ENCODE measurements at regions not wholly inside any gene's neighbourhood (a gene's known extent, or its start where the extent isn't known, plus 50 kb on each side); places are given as distances from the start of the nearest gene placed in this dataset.

DNA sequence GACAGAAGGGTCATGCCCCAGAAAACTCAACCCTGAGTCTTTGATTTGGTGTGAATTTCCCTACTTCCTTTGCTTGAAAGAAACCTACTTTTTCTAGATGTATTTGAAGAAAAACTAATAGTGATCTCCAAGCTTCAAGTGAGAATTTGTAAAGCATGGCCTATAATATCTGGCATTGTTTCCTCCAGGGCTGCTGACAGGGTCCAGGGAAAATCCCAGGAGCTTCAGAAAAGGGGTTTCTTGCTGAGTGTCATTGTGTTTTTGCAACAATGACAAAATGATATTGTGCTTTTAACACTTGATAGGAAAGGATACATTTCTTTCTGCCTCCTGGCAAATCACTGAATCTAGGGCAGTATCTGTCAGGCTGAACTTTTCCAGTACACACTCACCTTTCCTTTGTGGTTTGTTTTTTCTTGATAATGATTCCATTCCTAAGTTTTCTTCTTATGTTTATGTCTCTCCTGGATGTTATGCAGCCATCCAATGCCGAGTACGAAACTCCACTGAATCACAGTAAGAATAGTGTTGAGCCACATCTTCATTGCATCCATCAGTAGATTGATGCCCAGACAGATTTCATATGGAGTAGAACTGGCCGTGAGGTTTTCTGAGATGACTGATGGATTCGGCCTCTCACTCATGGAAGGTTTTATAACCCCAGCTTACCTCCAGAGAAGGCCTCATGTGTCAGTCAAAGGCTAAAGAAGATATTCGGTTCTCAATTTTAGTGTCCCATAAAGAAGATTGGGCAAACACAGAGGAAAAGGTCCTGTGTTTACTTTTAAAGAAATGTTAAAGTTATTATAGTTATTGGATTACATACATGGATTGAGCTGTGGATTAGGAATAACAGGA is 76.9 kb upstream of the STEAP1B start:
- H3K4me3 Mint-ChIP-seq: no peak overlapping the region
- no peak overlapping the region for H3K27ac Mint-ChIP-seq
- no peaks in the 10 kb centered on the region for H3K9me3 Mint-ChIP-seq
- no peaks in the 10 kb centered on the region for H3K36me3 Mint-ChIP-seq (ENCODE audit: low read depth)
- peaks cover 49% of the 10 kb centered on the region for H3K27me3 Mint-ChIP-seq
- no peaks in the 10 kb centered on the region for H3K4me1 Mint-ChIP-seq (ENCODE audit: low read depth)

DNA sequence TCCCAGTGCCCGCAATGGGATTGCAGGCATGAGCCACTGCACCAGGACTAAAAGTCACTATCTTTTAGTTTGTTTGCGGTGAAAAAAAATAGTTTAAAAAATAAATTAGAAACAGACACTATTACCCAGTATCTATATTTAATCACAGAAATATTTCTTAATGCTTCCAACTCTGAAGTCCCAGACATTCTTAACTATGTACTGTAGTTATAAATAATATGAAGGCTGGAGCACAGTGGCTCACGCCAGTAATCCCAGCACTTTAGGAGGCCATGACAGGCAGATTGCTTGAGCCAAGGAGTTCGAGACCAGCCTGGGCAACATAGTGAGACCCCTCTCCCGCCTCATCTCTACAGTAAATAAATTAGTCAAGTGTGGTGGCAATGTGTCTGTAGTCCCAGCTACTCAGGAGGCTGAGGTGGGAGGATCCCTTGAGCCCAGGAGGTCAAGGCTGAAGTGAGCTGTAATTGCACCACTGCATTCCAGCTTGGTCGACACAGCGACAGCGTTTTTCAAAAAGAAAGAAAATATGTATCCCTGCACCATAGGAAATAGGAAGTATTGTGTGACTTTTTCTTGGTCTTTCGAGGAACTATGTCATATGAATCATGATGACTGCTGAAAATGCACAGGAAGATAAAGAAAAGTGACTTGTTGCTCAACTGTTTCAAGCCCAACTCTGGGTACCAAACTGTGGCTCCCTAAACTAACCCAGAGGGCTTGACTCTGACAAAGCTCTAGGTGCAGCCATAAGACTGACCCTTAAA is 74.9 kb upstream of the STEAP1B start:
- Mint-ChIP-seq H3K27ac (no peak overlapping the region), H3K9me3 (no peaks in the 10 kb centered on the region), H3K4me3 (no peak overlapping the region), H3K4me1 (ENCODE audit: low read depth) (peaks cover 2% of the 10 kb centered on the region), H3K27me3 (peaks cover 64% of the 10 kb centered on the region), H3K36me3 (ENCODE audit: low read depth) (no peaks in the 10 kb centered on the region)

DNA sequence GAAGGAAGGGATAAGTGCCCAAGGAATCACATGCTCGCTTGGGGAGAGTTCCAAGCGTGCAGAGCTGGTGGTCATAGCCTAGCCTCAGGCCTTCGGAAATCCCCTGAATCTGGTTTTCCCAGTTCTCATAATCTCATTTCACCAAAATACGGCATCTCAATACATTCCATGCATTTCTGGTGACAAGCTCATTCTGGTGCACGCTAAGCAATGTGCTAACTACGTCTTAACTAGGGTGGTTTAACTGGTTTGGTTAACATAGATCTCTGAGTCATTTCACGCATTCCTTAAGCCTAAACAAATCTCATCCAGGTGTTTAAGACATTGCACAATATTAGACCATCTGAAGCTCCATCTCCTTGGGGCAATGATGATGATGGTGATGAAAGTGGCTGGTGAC is 72.9 kb upstream of the STEAP1B start:
- H3K36me3 Mint-ChIP-seq (ENCODE audit: low read depth): no peaks in the 10 kb centered on the region
- H3K9me3 Mint-ChIP-seq: no peaks in the 10 kb centered on the region
- H3K27ac Mint-ChIP-seq: no peak overlapping the region
- peaks cover 6% of the 10 kb centered on the region for H3K4me1 Mint-ChIP-seq (ENCODE audit: low read depth)
- peaks cover 61% of the 10 kb centered on the region for H3K27me3 Mint-ChIP-seq
- H3K4me3 Mint-ChIP-seq: no peak overlapping the region

DNA sequence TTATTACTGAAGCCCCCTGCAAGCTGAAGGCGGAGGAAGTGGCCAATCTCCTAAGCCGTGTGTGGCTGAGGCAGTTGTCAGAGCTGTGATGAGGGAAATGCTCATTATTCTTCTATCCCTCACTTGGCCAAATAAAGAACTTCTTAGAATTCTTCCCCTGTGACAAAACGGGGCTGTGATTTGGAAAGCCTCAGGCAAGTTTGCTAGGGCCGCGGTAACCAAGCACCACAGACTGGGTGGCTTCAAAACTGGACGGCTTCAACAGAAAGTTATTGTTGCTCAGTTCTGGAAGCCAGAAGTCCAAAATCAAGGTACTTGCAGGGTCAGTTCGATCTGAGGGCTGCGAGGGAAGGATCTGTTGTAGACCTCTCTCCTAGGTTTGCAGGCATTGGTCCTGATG is 72.3 kb upstream of the STEAP1B start:
- peaks cover 6% of the 10 kb centered on the region for H3K4me1 Mint-ChIP-seq (ENCODE audit: low read depth)
- peaks cover 62% of the 10 kb centered on the region for H3K27me3 Mint-ChIP-seq
- no peak overlapping the region for H3K27ac Mint-ChIP-seq
- no peaks in the 10 kb centered on the region for H3K36me3 Mint-ChIP-seq (ENCODE audit: low read depth)
- no peak overlapping the region for H3K4me3 Mint-ChIP-seq
- H3K9me3 Mint-ChIP-seq: no peaks in the 10 kb centered on the region

DNA sequence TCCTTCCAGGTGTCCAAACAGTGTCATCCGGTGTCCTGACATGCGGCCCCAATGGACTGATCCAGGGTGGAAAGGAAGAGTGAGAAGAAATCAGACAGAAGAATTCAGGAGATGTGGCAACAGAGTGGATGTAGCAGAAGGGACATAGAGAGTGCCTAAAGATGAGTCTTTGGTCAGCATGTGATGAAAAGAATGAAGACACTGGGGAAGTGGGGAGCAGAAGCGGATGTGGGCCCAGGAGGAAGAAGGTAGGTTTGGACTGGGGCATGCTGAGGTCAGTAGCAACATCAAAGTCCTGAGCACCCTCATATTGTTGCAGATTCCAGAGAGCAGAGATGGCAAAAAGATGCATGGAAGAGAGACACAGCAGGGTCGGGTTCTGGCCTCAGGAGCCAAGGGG is 71.8 kb upstream of the STEAP1B start:
- H3K36me3 Mint-ChIP-seq (ENCODE audit: low read depth): no peaks in the 10 kb centered on the region
- H3K4me3 Mint-ChIP-seq: no peak overlapping the region
- H3K27ac Mint-ChIP-seq: no peak overlapping the region
- H3K9me3 Mint-ChIP-seq: no peaks in the 10 kb centered on the region
- peaks cover 60% of the 10 kb centered on the region for H3K27me3 Mint-ChIP-seq
- peaks cover 6% of the 10 kb centered on the region for H3K4me1 Mint-ChIP-seq (ENCODE audit: low read depth)

DNA sequence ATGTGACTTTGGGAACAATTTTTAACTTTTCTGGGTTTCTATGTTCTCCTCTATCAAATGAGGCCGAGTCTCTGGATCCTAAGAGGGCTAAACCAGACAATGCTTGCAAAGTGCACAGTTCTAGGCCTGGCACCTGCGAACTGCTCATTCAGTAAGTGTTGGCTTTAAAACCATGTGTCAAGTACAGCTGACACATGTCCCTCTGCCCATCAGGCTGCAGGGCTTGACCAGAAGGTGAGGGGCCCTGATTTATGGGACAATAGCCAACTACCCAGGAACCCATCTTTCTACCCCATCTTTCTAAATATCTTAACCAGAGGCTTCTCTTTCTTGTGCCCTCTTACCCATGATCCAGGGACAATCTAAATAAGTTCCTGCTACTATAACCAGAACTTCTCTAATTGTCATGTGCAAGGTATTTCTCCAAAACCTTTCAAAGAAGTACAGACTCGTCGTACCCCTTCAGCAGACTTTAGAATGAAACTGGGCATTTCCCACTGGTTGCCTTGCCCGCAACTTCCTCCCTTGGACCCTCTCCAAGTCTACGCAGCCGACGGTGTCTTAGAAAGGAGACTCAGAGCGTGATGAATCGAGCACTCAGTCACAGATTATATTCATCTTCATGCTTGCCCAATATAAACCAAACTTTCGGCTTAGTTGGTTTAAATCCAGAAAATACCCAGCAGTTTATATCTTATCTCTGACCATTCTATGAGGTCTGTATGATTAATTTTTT is 69.8 kb upstream of the STEAP1B start:
- no peak overlapping the region for H3K4me3 Mint-ChIP-seq
- H3K27me3 Mint-ChIP-seq: peaks cover 63% of the 10 kb centered on the region
- peaks cover 25% of the 10 kb centered on the region for H3K4me1 Mint-ChIP-seq (ENCODE audit: low read depth)
- H3K27ac Mint-ChIP-seq: no peak overlapping the region
- H3K36me3 Mint-ChIP-seq (ENCODE audit: low read depth): no peaks in the 10 kb centered on the region
- no peaks in the 10 kb centered on the region for H3K9me3 Mint-ChIP-seq

DNA sequence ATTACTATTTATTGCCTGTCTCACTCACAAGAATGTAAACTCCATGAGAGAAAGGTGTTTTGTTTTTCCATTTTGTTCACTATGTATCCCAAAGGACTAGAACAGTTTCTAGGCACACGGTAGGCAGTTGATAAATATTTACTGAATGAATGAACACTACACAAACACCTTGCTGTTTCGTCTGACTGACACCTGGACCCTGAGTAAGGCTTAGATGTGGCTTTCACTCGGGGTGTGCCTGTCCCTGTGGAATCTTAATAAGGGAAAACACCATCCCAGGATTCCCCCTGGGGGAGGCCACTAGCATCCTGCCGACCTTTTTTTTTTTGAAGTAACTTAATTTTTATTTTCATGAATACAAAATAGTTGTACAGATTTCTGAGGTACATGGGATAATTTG is 66.6 kb upstream of the STEAP1B start:
- Mint-ChIP-seq H3K36me3 (ENCODE audit: low read depth) (no peaks in the 10 kb centered on the region), H3K27ac (no peak overlapping the region), H3K9me3 (no peaks in the 10 kb centered on the region), H3K4me3 (no peak overlapping the region), H3K27me3 (peaks cover 56% of the 10 kb centered on the region), H3K4me1 (ENCODE audit: low read depth) (peaks cover 53% of the 10 kb centered on the region)

DNA sequence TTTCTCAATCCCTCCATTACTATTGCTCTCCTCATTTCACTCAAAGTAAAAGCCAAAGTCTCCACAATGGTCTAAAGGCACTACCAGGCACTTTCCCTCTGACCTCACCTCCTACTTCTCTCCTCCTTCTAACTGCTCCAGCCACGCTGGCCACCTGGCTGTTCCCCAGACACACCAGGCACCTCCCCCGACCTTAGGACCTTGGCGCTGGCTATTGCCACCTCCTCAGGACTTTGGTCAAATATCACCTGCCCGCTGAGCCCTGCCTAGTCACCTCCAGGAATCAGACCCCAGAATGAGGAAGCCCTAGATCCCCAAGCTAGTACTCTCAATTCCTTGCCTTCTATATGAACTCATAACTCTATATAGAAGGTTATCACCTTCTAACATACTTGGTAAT is 66.2 kb upstream of the STEAP1B start:
- Mint-ChIP-seq H3K27me3 (peaks cover 52% of the 10 kb centered on the region), H3K9me3 (no peaks in the 10 kb centered on the region), H3K4me1 (ENCODE audit: low read depth) (peaks cover 55% of the 10 kb centered on the region), H3K27ac (peak overlapping the region; percentile 32), H3K36me3 (ENCODE audit: low read depth) (no peaks in the 10 kb centered on the region), H3K4me3 (no peak overlapping the region)

DNA sequence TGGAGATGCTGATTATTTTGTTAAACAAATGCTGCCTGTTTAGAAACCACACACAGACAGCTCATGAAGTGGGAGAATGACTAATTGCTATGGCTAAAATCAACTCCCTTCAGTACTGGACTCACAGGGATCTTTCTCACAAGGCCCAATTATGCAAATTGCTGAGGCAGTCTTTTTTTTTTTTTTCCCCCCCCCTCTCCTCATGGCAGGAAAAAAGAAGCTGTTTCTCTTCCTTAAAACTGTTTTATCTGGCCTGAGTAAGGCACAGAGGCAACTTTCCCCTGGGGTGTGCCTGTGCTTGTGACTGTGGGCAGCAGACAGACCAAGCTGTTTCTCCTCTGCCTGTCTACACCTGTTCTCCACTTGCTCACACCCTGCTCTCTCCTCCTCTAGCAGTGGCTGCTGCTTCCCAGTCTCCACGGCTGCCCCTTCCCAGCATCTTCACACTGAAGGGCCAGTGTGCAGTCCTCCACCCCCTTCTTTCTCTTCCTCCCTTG is 65.4 kb upstream of the STEAP1B start:
- H3K27me3 Mint-ChIP-seq: peaks cover 44% of the 10 kb centered on the region
- peaks cover 55% of the 10 kb centered on the region for H3K4me1 Mint-ChIP-seq (ENCODE audit: low read depth)

DNA sequence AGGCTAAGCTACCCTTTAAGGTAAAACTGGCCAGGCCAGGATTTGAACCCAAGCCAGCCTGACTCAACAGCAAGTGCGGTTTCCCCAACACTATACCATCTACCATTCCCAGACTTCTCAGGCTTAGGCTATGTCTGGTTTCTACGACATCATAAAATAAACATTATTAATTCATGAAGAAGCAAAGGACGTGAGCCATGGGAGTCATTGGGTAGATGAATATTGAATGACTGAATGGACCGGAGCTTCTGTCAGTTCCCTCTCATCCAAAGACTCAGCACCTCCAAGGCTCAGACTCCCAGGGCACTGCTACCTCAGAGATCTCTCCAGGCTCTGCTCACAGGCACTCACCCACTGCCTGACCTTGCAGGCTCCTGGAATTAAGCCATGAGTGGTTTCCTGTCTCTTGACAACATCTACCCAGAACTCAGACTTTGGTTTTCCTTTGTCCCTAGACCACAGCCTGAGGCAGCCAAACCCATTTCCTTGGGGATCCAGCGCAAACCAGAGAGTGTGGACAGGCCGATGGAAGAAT is 64.6 kb upstream of the STEAP1B start:
- H3K27ac Mint-ChIP-seq: no peak overlapping the region
- H3K4me3 Mint-ChIP-seq: no peak overlapping the region
- no peaks in the 10 kb centered on the region for H3K9me3 Mint-ChIP-seq
- peaks cover 40% of the 10 kb centered on the region for H3K27me3 Mint-ChIP-seq
- peaks cover 48% of the 10 kb centered on the region for H3K4me1 Mint-ChIP-seq (ENCODE audit: low read depth)
- H3K36me3 Mint-ChIP-seq (ENCODE audit: low read depth): no peaks in the 10 kb centered on the region

More for the DNA sequence above, 65.4 kb upstream of the STEAP1B start:
- Mint-ChIP-seq H3K27ac (no peak overlapping the region), H3K9me3 (no peaks in the 10 kb centered on the region), H3K4me3 (no peak overlapping the region), H3K36me3 (ENCODE audit: low read depth) (no peaks in the 10 kb centered on the region)

DNA sequence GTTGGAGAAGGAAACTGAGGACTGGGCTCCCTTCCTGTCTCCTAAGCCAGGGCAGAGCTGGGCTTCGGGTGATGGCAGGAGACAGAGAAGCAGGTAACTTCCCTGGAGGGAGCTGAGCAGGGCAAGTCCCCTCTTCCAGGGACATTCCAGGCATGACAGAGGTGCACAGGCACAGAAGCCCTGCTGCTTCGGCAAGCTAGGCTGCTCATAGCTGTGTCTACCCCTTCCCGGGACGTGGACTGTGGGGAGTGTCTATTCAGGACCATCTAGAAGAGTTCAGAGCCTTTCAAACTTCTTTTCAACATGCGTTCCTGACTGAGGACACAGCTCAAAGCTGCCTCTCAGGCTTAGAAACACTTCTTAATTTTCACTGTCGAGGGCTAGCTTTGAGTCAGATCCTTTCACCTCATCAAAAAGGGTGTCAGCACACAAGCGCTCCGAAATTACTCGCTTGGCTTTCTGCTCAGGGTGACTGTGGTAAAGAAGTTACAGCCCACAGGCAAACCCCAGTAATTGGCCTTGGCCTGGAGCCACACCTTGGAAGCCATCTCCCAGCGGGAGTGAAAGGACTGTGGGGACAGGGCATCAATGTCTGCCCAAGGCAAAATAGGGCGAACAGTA is 63.7 kb upstream of the STEAP1B start:
- no peaks in the 10 kb centered on the region for H3K36me3 Mint-ChIP-seq (ENCODE audit: low read depth)
- peak overlapping the region; percentile 29 for H3K27ac Mint-ChIP-seq
- peak overlapping the region; percentile 31 for H3K4me3 Mint-ChIP-seq
- H3K27me3 Mint-ChIP-seq: peaks cover 37% of the 10 kb centered on the region
- H3K4me1 Mint-ChIP-seq (ENCODE audit: low read depth): peaks cover 48% of the 10 kb centered on the region
- no peaks in the 10 kb centered on the region for H3K9me3 Mint-ChIP-seq

DNA sequence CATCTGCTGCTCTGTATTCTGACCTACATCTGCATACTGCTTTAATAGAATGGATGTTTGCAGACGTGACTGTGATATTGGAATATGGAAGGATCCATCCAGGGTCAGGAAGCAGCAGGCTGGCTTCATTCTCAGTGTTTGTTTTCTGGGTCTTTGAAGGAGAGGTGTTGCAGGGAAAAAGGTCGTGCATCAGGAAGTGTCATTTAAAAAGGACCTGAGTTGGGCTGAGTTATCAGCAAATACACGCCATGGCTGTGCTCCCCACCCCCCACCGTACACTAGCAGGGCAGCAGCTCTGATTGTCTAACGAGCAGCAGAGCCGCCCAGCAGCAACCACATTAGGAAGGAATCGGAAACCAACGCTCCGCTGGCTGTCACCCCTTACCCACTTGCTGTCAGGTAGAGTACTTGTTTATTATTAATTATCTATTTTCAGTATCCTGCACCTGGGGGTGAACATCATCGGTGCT is 63.1 kb upstream of the STEAP1B start:
- Mint-ChIP-seq H3K4me3 (peak overlapping the region; percentile 44), H3K9me3 (no peaks in the 10 kb centered on the region), H3K4me1 (ENCODE audit: low read depth) (peaks cover 48% of the 10 kb centered on the region)

DNA sequence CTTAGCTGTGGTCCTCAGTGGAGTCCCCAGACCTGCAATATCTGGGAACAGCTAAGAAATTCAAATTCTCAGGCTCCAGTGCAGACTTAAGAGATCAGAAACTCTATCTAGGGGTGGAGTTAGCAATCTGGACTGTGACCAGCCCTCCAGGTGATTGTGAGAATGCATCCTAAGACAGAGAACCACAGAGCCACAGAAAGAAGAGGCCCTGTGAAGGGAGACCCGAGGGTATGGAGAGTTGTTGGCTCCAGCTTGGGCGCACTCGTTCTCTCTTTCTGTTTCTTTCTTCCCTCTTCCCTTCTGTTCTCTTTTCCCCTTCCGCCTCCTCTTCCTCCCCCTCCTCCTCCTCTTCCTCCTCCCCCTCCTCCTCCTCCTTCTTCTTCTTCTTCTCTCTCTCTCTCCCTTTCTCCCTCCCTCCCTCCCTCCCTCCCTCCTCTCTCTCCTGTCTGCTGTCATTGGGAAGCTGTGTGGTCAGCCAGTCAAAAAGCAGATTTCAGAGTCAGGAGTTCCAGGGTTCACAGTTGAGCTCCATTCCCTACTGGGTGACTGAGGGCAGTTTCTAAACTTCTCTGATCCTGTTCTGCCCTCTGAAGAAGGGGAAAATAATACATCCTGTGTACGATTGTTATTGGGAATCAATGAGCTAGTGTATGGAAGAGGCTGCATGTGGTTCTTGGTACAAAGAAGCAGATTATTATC is 62.1 kb upstream of the STEAP1B start:
- Mint-ChIP-seq H3K36me3 (ENCODE audit: low read depth) (no peaks in the 10 kb centered on the region), H3K4me1 (ENCODE audit: low read depth) (peaks cover 48% of the 10 kb centered on the region), H3K27ac (peak overlapping the region; percentile 31), H3K9me3 (no peaks in the 10 kb centered on the region), H3K4me3 (no peak overlapping the region), H3K27me3 (peaks cover 20% of the 10 kb centered on the region)

More for the DNA sequence above, 63.1 kb upstream of the STEAP1B start:
- Mint-ChIP-seq H3K36me3 (ENCODE audit: low read depth) (no peaks in the 10 kb centered on the region), H3K27me3 (peaks cover 30% of the 10 kb centered on the region), H3K27ac (no peak overlapping the region)

Data from stimulated activated naive CD8-positive, alpha-beta T cell treated with anti-CD3 and anti-CD28 coated beads, Interleukin-15, Interleukin-2, amounts not matched to agents 100 ng/mL and 50 ng/mL, for 24 hours (primary cell).